ENCODE measurements at regions not wholly inside any gene's neighbourhood (a gene's known extent, or its start where the extent isn't known, plus 50 kb on each side); places are given as distances from the start of the nearest gene placed in this dataset.

GRCh38 chr14:101243587-101244338 lies 317.5 kb upstream of the DIO3 start:
- no peaks in the 10 kb centered on the region for H3K36me3 ChIP-seq
- H3K9me3 ChIP-seq, result no peaks in the 10 kb centered on the region
- peaks cover 0 to 29% of the 10 kb centered on the region in 2 donors for H3K27me3 ChIP-seq
- H3K4me1 ChIP-seq, result no peaks in the 10 kb centered on the region
- intact Hi-C loops (cut with DNase I), result no loop called here
- no peak overlapping the region for H3K4me3 ChIP-seq
- no peak overlapping the region for H3K27ac ChIP-seq
- ATAC-seq, result no peak
- no peak for DNase-seq
- TF ChIP-seq CTCF (IDR thresholded peaks at IDR 0.05), result no peak

- no peaks in the 10 kb centered on the region for H3K4me1 ChIP-seq
- no peaks in the 10 kb centered on the region for H3K9me3 ChIP-seq
- no peak for TF ChIP-seq CTCF (IDR thresholded peaks at IDR 0.05)
- intact Hi-C loops (cut with DNase I), result no loop called here
- H3K27ac ChIP-seq, result no peak overlapping the region
- ATAC-seq (no peak), DNase-seq (no peak)
- peaks cover 0 to 13% of the 10 kb centered on the region in 2 donors for H3K27me3 ChIP-seq
- H3K36me3 ChIP-seq, result no peaks in the 10 kb centered on the region
- no peak overlapping the region for H3K4me3 ChIP-seq
These were observed 314.1 kb upstream of the DIO3 start for GRCh38 chr14:101246894-101247841.

DNA sequence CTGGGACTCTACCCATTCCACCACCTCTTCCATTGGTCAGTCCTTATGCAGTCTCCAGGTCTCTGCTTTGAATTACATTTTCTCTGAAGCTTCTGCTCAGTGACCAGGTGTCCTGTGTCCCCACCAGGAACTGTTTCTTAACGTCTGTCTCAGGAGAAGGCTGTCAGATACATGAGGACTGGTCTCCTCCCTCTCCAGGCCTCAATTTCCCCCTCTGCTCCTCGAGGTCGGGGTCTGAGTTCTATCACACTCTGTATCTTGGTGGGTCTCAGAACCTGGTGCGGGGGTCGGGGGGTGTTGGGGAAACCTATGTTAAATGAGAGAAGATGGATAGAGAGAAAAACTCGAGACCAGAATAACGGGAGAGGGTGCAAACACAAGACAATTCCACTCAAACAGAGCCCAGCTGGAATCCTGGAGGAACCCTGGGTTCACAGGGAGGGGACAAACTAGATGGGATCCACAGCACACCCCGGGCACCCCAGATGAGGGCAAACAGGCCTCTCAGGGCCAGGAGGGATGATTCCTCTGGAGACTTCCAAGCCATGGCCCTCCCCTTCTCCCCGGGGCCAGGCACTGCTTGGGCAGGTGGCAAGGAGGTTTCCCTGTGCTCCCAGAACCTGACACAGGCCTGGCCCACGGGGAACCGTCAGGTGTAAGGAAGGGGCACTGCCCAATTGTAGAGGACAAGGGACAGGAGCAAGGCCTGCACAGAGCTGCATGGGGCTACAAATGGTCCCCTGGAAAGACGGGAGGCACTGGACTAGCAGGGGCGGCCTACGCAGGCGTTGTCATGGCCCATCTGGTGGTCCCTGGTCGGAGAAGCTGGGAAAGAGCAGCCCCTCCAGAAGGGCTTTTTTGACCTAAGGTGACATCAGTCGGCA lies 313.2 kb upstream of the DIO3 start:
- peaks cover 0 to 7% of the 10 kb centered on the region in 2 donors for H3K27me3 ChIP-seq
- H3K36me3 ChIP-seq, result no peaks in the 10 kb centered on the region
- no peak for TF ChIP-seq CTCF (IDR thresholded peaks at IDR 0.05)
- H3K4me1 ChIP-seq, result no peaks in the 10 kb centered on the region
- intact Hi-C loops (cut with DNase I), result no loop called here
- no peak overlapping the region for H3K27ac ChIP-seq
- ATAC-seq, result no peak
- no peak overlapping the region for H3K4me3 ChIP-seq
- no peaks in the 10 kb centered on the region for H3K9me3 ChIP-seq
- no peak for DNase-seq

DNA sequence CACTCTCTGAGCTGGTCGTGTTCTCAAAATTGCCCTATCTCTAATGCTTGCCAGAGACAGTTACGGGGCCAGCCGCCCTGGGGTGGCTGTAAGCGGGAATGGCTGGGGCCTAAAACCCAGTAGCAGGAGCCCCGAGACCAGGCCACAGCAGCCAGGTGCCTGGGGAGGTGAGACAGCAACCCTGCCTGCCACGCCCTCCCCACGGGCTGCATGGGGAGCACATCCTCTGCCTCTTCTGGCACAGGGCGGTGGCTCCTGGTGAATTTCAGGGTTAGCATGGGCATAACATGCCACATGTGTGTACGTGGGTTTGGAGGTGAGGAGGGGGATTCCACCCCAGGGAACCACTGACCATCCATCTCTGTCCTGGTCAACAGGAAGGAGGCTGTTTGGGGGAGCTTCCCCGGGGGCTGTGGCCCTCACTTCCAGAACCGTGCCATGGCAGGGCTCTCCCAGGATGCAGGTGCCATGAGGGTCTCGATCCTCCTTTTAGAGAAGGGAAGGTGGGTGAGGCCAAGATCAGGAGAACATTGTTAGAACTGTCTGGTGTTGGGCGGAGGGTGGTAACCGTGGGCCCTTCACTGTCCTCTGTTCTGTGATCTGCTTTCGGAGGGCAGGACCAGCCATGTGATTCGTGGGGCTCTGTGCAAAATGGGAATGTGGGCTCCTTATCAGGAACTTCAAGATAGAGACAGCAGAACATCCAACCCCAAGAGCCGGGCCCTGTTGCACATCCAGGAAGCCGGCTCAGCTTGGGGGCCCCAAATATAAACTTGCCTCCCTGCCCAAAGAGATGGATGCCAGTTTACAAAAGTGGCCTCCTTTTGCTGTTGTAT lies 312.2 kb upstream of the DIO3 start:
- no peak for ATAC-seq
- no peaks in the 10 kb centered on the region for H3K4me1 ChIP-seq
- H3K27ac ChIP-seq, result no peak overlapping the region
- DNase-seq, result no peak
- peaks cover 0 to 14% of the 10 kb centered on the region in 2 donors for H3K27me3 ChIP-seq
- no peak for TF ChIP-seq CTCF (IDR thresholded peaks at IDR 0.05)
- H3K36me3 ChIP-seq, result no peaks in the 10 kb centered on the region
- intact Hi-C loops (cut with DNase I), result no loop called here
- no peaks in the 10 kb centered on the region for H3K9me3 ChIP-seq
- no peak overlapping the region for H3K4me3 ChIP-seq

Data from left lung (tissue), 4 donors.